Mucosa of descending colon (tissue), 3 donors: ENCODE measurements at regions not wholly inside any gene's neighbourhood (a gene's known extent, or its start where the extent isn't known, plus 50 kb on each side); places are given as distances from the start of the nearest gene placed in this dataset.

Experiments used
- ATAC-seq: fragments of 200-7000 bp; cut with Tn5 transposase; one replicate; pipeline ENCODE4 v1.9.1; 2020; ENCODE audit warnings: mild to moderate bottlenecking, moderate library complexity
- DNase-seq, 3 donors: peaks; one replicate each; pipeline ENCODE4 v3.0.0-alpha.2; 2020
- H3K36me3 ChIP-seq: fragments of 200-600 bp; one replicate; pipeline ENCODE4 v1.8.0; 2021; ENCODE audit warnings: low read depth, mild to moderate bottlenecking
- H3K4me1 ChIP-seq: fragments of 200-600 bp; one replicate; pipeline ENCODE4 v1.8.0; 2021; ENCODE audit warnings: low read depth, mild to moderate bottlenecking
- H3K4me3 ChIP-seq: fragments of 200-600 bp; one replicate; pipeline ENCODE4 v1.8.0; 2021; ENCODE audit warnings: mild to moderate bottlenecking
- H3K9me3 ChIP-seq: fragments of 200-600 bp; one replicate; pipeline ENCODE4 v1.8.0; 2021; ENCODE audit warnings: mild to moderate bottlenecking
- CTCF ChIP-seq: fragments of 200-600 bp; IDR thresholded peaks from one replicate; pipeline ENCODE4 v1.8.0; 2022; ENCODE audit warnings: antibody characterized with exemption, mild to moderate bottlenecking
- intact Hi-C, 2 donors: fragments of 100-400 bp; cut with DNase I in 1 of 2; cut with micrococcal nuclease in 1 of 2; formaldehyde crosslinking; loops; one replicate each; pipeline versions ENCODE4 v1.11.0 to v1.11.1; 2022; cut with DNase I, micrococcal nuclease
- donor health status: DM: no; HTN: no; CAD: no; lungs with moderate emphysema.
- donor health status: DM: no; HTN: no; CAD: no.
- donor health status: DM: no; HTN: yes; CAD: no.

GRCh38 chr9:73549991-73550390 lies 398.3 kb downstream of the ANXA1 start:
- TF ChIP-seq CTCF, result no peak
- Histone ChIP-seq H3K36me3 (no peaks in the 10 kb centered on the region), H3K9me3 (no peaks in the 10 kb centered on the region), H3K4me1 (no peaks in the 10 kb centered on the region), H3K4me3 (no peak overlapping the region)
- intact Hi-C loops, result no loop called here
- DNase-seq (no peak), ATAC-seq (no peak)

GRCh38 chr9:73553295-73553694 lies 401.6 kb downstream of the ANXA1 start:
- ATAC-seq, result no peak
- H3K4me1 ChIP-seq, result no peaks in the 10 kb centered on the region
- DNase-seq, result no peak
- H3K9me3 ChIP-seq, result no peaks in the 10 kb centered on the region
- no peak for TF ChIP-seq CTCF
- no peaks in the 10 kb centered on the region for H3K36me3 ChIP-seq
- H3K4me3 ChIP-seq, result no peak overlapping the region
- intact Hi-C loops, result no loop called here

- Histone ChIP-seq H3K9me3 (no peaks in the 10 kb centered on the region), H3K36me3 (no peaks in the 10 kb centered on the region), H3K4me1 (no peaks in the 10 kb centered on the region), H3K4me3 (no peak overlapping the region)
- no peak for ATAC-seq
- no peak for TF ChIP-seq CTCF
- intact Hi-C loops, result no loop called here
- no peak for DNase-seq
Observed at GRCh38 chr9:73558471-73558870, 406.8 kb downstream of the ANXA1 start.

GRCh38 chr9:73565026-73565425 lies 413.4 kb downstream of the ANXA1 start:
- Histone ChIP-seq H3K9me3 (no peaks in the 10 kb centered on the region), H3K4me1 (no peaks in the 10 kb centered on the region), H3K4me3 (no peak overlapping the region), H3K36me3 (no peaks in the 10 kb centered on the region)
- ATAC-seq, result no peak
- DNase-seq, result no peak
- intact Hi-C loops, result no loop called here
- TF ChIP-seq CTCF, result no peak

- no peak for DNase-seq
- no peaks in the 10 kb centered on the region for H3K36me3 ChIP-seq
- no peak overlapping the region for H3K4me3 ChIP-seq
- intact Hi-C loops, result no loop called here
- no peaks in the 10 kb centered on the region for H3K9me3 ChIP-seq
- no peak for ATAC-seq
- H3K4me1 ChIP-seq, result no peaks in the 10 kb centered on the region
- TF ChIP-seq CTCF, result no peak
Observed at GRCh38 chr9:73565833-73566465, 414.3 kb downstream of the ANXA1 start.

GRCh38 chr9:73566627-73567026 lies 415.0 kb downstream of the ANXA1 start:
- no peak for DNase-seq
- Histone ChIP-seq H3K9me3 (no peaks in the 10 kb centered on the region), H3K4me3 (no peak overlapping the region), H3K36me3 (no peaks in the 10 kb centered on the region), H3K4me1 (no peaks in the 10 kb centered on the region)
- ATAC-seq, result no peak
- intact Hi-C loops, result no loop called here
- TF ChIP-seq CTCF, result no peak
